ENCODE measurements at regions not wholly inside any gene's neighbourhood (a gene's known extent, or its start where the extent isn't known, plus 50 kb on each side); places are given as distances from the start of the nearest gene placed in this dataset.

GRCh38 chr5:103428411-103428871 lies 134.1 kb downstream of the NUDT12 start:
- no peak for TF ChIP-seq CTCF (conservative IDR thresholded peaks at IDR 0.05; ENCODE audit: low read length)
- no peak for TF ChIP-seq EZH2phosphoT487 (IDR thresholded peaks at IDR 0.05; ENCODE audit: borderline replicate concordance)

All from Loucy (cell line).